NCI-H524 treated with DMSO at 0.1 percent for 48 hours (cell line): ENCODE measurements at regions not wholly inside any gene's neighbourhood (a gene's known extent, or its start where the extent isn't known, plus 50 kb on each side); places are given as distances from the start of the nearest gene placed in this dataset.
"Not testable (repeated sequence)": the region's sequence is repeated elsewhere in the genome, so short reads cannot be mapped to it uniquely, and the experiment has no call there.

Experiments
- DNase-seq: peaks from one replicate; lab custom pipeline; 2025; lab: John Stamatoyannopoulos, UW

DNA sequence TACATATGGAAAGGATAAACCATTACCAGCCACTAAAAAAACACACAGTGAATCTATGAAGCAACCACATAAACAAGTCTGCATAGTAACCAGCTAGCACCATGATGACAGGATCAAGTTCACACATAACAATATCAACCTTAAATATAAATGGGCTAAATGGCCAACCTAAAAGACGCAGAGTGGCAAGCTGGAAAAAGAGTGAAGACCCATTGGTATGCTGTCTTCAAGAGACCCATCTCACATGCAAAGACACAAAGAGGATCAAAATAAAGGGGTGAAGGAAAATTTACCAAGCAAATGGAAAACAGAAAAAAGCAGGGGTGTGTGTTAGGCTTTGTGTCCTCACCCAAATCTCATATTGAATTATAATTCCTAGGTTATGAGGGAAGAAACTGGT, 909.2 kb downstream of the EPHA7 start:
- DNase-seq = no peak

DNA sequence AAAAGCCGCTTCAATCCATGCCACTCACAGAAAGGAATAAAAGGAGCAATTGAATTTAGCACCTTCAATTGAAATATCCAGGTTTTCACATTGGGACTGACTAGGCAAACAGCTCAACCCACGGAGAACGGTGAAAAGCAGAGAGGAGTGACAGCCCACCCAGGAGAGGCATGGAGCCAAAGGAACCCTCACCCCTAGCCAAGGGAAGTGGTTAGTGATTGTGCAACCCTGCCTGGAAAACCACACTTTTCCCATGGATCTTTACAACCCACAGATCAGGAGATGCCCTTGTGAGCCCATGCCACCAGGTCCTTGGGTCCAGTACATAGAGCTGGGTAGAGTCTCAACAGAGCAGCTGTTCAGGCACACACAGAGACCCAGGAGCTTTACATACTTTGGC, 911.8 kb downstream of the EPHA7 start:
- DNase-seq = no peak

DNA sequence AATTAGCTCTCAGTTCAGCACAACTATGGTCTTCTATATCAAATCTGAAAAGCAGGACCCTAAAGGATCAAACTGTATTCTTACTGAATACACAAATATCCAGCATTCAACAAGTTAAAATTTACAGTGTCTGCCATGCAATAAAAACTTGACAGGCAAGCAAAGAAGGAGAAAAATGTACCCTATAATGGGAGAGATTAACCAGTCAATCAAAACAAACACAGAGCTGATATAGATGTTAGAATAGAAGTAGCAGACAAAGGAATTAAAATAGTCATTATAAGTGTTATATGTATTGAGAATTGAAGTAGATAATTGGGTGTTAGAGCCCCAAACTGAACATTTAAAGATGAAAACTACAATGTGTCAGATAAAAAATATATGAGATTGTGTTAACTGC, 914.9 kb downstream of the EPHA7 start:
- no peak for DNase-seq

DNA sequence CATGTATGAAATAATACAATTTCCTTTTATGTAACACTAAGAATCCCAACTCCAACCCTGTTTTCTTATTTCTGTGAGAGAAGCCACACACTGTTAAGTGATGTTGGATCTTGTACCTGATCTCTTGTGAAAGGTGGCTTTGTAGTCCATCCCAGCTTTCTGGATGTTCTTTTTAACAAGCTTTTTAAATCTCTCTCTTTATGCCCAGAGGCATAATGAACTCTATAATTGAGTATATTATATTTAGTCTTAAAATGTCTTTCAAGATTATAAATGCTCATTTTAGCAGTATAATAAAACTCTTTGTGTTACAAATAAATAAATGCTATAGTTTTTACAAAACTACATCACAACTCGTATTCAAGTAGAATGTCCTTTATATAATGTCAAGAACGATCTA, 922.1 kb downstream of the EPHA7 start:
- DNase-seq = no peak

DNA sequence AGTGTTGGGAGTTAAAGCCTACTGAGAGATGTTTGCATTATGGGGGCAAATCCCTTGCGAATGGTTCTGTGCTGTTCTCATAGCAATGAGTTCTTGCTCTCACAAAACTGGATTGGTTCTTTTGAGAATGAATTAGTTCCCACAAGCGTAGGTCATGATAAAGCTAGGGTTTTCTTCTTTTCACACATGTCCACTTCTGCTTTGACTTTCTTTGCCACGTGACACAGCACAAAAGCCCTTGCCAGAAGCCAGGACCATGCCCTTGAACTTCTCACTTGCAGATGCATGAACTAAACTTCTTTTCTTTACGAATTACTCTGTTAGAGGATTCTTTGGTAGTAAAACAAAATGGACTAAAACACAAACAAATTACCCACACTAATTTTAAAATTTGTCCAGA, 922.8 kb downstream of the EPHA7 start:
- no peak for DNase-seq

DNA sequence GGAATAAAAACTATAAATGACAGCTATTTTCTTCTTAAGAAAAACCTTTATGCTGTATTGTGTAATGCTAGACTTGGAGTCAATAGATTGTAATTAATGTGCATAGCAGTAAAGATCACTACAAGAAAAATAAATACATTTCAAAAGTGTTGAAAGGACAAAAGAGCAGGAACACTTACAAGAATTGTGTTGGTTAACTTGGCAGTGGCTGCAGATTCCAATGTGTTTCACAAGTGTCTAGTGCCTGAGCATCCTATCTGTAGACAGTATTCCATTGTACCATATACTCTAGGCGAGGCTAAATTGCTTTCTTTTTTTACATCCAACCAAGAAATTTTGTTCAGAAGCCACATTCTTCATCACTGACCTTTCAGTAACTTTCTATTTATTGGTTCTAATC, 924.1 kb downstream of the EPHA7 start:
- DNase-seq = no peak

DNA sequence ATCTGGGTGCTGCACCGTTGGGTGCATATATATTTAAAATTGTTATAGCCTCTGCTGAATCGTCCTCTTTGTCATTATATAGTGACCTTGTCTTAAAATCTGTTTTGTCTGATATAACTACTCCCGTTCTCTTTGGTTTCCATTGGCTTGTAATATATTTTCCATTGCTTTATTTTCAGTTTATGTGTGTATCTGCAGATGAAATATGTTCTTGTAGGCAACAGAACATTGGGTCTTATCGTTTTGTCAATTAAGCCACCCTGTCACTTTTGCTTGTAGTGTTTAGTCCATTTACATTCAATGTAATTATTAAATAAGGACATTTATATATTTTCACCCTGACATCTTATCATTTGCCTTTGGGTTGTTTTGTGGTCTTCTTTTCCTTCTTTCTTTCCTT, 933.9 kb downstream of the EPHA7 start:
- DNase-seq = no peak

DNA sequence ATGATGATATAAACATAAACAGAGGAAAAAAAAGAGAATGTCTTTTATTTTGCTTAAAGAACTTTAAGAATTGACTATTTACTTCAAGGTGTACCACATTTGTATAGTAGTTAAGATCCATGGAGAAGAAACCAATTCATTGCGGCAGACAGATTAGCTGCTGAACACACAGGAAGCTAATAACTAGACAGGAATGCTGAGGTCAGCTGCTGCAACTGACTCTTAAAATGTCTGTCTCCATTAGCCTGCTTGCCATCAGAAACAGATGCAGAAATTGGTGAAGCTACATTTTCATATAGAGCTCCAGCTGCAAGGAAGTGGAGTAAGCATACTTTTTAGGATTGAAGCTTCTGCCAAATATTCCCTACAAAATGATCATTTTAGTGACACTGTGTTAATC, 939.5 kb downstream of the EPHA7 start:
- DNase-seq = no peak

DNA sequence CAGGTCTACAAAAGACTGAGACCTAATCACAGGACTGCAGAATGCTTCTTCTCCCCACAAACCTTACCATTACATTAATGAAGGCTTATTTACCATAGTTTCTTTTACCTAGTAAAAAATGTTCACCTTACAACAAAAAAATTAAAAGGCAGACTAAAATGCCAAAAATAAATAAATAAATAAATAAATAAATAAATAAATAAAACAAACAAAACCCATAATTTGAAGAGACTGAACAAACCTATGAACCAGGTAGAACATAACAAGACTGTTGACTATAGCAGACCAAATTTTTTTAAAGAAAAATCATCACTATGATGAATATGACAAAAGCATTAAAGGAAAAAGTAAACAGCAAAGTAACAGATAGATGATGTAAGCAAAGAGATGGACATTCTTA, 946.3 kb downstream of the EPHA7 start:
- no peak for DNase-seq

DNA sequence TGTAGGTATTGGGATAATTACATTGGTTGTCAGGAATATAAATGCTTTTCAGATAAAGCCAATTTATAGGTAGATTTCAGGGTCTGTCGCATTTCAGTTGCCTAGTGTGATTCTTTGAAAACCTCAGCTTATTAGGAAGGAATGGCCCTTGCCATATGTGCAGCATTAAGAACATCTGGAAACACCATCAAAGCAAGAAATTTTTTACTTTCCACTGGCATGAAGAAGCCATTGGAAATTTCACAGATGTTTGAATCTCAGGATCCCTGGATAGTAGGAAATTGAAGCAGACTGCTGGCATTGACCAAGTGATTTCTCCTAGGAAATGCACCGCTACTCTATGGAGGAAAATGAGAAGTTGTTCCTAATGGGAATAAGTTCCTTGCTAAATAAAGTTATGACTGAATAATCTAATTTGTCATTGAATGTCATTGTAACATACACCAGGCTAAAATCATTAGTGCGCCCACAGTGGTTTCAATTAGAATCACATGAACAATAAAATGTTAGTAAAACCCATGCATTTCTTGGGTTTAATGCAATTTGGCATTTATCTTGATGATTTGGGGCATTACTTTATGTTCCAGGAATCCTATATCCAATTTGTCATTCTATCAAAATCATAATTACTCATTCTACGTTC, 950.1 kb downstream of the EPHA7 start:
- no peak for DNase-seq

DNA sequence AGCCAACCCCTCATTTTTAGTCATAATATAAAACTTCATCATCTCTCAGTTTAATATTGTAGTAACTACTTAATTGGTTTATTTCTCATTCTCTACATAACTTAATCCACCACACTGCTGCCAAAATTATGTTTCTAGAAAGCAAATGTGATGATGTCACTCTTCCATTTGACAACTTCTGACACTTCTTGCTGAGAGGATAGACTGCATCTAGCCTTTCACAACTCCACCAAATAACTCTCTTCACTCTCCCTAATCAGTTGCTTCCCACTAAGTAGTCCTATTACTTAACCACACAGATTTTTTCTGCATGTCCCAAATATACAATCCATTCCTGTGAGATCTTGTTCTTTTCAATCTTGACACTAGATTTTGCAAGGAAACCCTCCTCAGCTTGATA, 951.3 kb downstream of the EPHA7 start:
- DNase-seq = no peak

DNA sequence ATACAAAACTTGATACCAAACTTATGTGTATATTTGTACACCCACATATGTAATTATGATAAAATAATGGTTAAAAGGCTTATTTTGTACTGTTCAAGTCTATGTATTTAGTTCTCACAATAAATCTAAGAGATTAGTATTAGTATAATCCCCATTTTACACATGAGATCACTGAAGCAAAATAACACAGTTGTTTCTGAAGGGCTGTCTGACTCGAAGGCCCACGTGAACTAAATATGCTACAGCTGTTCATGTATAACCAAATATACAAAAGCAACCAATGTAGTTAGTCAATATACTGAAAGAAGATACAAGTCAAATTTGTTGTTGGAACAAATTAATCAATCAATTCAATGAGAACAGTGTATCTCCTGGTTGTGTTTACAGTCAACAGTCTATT, 959.2 kb downstream of the EPHA7 start:
- DNase-seq = no peak

DNA sequence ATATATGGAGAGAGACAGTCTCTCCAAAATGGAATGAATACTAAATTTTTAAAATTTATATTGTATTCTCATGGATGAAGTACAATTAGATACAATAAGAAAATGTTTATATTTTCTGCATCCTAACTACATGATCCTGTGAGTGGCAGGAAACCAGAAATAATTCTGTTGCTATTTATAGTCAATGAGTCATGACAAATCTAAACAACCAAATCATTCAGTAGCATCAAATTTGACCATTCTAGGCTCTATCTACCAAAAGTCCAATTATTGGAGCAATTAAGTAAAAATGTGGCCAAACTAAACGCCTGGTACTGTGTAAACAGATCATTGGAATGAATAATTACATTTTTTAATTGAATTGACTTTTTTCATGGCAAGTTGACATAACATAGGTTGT, 959.8 kb downstream of the EPHA7 start:
- no peak for DNase-seq

DNA sequence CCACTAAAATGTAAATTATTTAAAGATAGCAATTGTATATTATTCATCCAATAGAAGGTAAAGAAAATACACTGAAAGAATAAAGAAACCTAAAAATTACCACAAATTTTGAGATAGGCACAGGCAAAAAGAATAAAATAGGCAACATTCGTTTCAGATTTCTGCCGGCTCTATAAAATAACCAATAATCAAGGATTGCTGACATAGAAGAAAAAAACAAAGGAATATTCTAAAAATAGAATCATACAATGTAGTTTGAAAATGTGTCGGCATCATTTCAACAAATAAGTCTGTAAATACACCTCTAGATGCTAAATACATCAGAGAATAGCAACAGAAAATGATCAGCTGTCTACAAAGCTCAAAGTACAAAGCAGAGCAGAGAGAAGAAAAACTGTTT, 973.3 kb downstream of the EPHA7 start:
- no peak for DNase-seq

DNA sequence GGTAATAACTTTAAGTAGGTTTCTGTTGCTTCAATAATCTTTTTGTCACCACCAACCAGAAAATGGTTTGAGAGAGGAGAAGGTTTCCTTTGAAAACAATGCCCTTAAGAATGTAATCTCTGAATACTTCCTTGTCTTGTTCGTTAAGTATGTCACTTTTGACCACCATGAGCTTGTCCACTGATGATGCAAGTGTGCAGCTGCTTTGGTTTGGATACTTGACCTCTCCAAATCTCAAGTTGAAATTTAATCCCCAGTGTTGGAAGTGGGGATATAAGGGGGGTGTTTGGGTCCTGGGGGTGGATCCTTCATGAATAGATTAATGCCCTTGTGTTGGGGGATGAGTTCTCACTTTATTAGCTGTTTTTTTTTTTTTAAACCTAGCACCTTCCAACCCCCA, 985.4 kb downstream of the EPHA7 start:
- DNase-seq = no peak

DNA sequence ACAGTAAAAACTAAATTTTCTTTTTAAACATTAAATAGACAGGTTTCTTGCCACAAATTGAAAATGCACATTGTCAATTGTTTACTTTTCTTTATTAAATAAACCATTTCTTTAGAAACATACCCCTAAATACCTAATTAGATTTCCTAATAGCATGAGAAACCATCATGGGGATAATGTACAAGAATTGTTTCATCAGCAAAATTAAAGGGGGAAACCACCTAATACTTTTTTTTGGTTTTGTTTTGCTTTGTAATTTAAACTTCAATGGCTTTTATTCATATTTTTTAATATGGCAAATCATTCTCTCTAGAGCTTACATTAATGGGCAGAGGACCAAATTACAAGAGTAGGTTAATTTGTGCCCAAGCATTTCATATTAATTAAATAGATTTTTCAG, 987.9 kb downstream of the EPHA7 start:
- no peak for DNase-seq

DNA sequence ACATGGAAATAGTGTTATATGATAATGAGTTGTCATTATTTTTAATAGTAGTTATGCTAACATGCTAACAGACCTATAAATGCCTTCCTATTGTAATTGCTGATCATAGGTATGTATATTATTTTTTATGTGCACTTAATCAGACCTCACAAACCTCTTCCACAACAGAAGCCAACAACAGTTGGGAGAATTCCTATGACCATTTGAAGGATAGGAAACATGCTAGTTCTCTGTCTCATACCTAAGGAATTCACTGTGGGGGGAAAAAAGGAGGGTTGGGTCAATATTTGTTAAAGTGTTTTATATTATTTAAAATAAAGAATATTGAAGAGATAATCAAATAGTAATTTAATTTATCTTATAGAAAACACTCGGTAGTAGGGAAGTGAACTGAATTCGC, 990.9 kb downstream of the EPHA7 start:
- DNase-seq = no peak

DNA sequence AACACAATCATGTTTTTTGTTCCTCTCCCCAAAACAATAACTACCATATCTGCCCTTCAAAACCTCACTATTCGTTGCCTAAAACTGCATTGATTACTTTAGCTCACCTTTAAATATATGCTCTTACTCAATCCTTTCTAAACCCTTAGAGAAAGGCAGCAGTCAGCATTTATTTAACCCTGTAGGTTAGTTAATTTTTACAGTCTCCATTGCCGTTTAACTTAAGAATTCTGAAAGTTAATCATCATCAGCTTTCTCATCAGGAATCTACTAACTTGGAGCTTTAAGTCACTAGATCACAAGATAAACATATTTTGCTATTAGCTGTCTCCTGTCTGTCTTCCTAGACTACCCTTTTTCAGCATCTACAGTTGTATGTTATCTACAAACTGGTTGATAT, 991.9 kb downstream of the EPHA7 start:
- no peak for DNase-seq

DNA sequence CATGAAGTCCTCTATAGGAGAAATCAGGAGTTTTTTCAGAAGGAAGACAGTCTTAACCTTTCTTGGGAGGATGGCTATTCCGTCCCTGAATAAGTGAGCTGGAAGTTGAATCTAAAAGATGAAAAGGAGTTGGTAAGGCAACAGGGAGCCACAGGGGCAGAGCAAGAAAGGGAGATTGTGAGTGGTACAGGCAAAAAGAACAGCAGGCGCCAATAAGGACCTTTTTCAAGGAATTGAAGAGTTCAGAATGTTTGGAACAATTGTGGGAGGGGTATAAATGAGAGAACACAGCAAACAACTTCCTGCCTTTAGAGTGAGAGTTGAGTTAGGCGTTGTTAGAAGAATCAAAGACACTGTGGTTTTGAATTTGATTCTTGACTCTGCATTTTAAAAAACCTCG, 1003.7 kb downstream of the EPHA7 start:
- no peak for DNase-seq

DNA sequence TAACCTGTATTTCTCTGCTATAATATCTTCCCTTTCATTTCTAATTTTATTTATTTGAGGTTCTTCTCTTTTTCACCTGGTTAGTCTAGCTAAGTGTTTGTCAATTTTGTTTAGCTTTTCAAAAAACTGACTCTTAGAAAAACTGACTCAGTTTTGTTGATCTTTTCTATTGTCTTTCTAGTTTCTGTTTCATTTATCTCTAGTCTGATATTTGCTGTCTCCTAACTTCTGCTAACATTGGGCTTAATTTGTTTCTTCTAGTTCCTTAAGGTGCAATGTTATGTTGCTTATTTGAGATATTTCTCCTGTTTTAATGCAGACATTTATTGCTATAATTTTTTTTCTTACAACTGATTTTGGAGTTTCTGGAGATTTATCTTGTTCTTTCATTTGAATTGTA, 1011.0 kb downstream of the EPHA7 start:
- DNase-seq = no peak

DNA sequence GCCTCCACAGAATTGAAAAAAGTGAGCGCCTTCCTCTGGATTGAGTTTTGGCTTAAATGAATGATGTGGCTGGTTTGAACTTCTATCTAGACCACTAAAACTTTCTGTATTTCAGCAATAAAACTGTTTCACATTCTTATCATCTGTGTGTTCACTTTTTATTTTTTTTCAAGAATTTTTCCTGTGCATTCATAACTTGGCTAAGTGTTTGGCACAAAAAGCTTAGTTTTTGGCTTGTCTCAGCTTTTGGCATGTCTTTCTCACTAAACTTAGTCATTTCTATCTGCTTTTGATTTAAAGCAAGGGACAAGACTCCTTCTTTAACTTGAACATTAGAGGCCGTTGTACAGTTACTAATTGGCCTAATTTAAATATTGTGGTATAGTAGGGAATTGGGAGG, 1015.1 kb downstream of the EPHA7 start:
- no peak for DNase-seq

DNA sequence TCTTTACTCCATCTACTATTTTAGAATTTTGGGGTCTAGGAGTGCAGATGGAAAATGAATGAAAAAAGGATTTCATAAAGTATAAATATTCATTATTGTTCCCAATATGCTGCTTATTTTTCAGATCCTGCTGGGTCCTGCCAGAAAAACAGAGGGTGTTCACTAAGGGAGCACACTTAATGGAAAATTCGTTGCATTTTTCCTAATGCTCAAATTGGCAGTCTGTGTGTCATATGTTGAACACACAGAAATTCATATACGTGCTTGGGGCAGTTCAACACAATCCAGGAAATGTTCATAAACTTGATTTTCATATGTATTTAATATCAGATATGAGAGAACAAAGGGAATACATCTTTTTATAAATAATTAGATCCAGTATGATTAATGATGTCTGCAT, 1019.4 kb downstream of the EPHA7 start:
- DNase-seq = no peak

DNA sequence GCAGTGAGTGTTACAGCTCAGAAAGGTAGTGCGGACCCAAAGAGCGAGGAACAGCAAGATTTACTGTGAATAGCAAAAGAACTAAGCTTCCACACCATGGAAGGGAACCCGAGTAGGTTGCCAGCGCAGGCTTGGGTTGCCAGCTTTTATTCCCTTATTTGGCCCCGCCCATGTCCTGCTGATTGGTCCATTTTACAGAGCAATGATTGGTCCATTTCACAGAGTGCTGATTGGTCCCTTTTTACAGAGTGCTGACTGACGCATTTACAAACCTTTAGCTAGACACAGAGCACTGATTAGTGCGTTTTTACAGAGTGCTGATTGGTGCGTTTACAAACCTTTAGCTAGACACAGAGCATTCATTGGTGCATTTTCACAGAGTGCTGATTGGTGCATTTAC, 1030.7 kb downstream of the EPHA7 start:
- DNase-seq = not testable (repeated sequence)

DNA sequence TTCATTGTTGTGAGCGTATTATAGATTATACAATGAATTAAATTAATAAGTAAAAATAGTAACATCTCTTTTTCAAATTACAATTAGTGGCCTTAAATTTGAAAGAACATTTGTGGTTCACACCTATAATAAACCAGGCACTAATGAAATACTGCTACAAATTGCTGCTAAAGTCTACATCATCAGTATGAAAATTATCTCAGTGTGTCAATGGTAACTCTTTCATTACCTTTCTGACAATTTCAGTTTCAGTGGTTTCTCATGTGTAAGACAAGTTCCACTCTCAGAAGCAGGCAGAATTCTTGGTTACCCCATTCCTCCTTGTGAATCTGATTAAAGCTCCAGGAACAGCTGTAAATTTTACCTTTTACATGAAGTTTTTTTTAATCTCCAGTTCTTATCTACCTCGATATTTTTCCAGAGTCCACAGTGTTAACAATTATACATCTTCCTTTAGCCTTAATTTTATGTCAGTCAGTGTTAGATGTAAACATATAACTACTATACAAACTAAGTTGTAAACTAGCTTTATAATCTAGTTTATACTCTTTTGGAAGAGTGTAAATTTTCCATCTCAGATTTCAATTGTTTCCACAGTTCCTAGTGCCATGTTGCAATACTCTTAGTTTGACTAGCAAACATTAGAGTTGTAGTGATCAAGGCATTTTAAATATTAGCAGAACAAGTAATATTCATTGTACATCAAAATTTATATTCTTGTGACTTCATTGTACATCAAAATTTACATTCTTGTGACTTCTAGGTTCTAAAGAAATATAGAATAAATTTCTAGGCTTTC, 1038.4 kb downstream of the EPHA7 start:
- no peak for DNase-seq
